HG03095 (cell line): ENCODE measurements at regions not wholly inside any gene's neighbourhood (a gene's known extent, or its start where the extent isn't known, plus 50 kb on each side); places are given as distances from the start of the nearest gene placed in this dataset.

ENCODE experiments used
- ATAC-seq: cut with Tn5 transposase; IDR thresholded peaks from one replicate; pipeline ENCODE4 v1.9.1; 2021; ENCODE audit warnings: moderate library complexity; ENCODE audit not compliant: unreplicated experiment

GRCh38 chr12:115407036-115407435 lies 723.1 kb upstream of the TBX3 start:
- ATAC-seq: no peak

GRCh38 chr12:115405471-115405860 lies 721.5 kb upstream of the TBX3 start:
- no peak for ATAC-seq

DNA sequence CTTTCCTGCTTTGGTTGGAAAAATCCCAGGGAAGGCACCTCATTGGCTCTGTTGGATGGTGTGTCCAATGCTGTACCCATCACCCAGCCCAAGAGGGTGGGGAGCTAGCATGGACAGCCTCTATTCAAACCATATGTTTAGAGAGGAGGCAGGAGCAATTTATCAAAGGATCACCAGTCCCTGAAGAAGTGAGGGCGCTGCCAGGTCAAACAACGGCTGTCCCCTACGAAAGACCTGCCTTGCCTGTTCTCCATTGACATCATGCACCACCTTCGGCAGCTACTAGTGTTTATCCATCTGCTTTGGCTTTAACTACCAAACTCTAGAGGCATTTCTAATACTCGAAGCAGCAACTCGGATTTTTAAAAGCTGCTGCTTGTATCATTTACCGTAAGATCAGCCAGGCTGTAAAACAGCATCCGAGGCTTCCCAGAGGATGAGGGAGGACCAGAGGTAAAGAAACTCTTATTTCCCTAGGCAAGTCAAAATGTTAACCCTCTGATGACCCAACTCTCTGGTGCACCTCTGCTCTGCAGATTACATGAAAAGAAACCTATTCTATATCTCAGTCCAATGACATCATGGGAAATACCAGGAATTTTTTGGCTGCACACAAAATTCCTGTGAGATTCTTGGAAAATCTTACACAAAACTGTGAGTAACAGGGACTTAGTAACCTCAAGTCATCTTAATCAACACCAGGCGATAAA lies 720.9 kb upstream of the TBX3 start:
- ATAC-seq: no peak

DNA sequence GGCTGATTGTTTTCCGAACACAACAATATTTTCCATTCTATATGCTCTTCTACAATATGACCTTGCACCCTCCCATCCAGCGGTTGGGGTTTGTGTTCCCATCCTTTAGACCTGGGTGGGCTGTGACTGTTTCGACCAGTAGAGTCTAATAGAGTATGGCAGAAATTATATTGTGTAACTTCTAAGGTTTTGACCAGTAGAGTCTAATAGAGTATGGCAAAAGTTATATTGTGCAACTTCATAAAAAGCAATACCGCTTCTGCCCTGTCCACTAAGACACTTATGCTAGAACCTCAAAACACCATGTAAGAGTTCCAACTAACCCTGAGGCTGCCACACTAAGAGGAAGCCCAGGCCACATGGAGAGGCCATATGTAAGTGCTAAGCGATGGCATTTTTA lies 719.7 kb upstream of the TBX3 start:
- no peak for ATAC-seq

- ATAC-seq: no peak
Measured at GRCh38 chr12:115403253-115403652, 719.3 kb upstream of the TBX3 start.

DNA sequence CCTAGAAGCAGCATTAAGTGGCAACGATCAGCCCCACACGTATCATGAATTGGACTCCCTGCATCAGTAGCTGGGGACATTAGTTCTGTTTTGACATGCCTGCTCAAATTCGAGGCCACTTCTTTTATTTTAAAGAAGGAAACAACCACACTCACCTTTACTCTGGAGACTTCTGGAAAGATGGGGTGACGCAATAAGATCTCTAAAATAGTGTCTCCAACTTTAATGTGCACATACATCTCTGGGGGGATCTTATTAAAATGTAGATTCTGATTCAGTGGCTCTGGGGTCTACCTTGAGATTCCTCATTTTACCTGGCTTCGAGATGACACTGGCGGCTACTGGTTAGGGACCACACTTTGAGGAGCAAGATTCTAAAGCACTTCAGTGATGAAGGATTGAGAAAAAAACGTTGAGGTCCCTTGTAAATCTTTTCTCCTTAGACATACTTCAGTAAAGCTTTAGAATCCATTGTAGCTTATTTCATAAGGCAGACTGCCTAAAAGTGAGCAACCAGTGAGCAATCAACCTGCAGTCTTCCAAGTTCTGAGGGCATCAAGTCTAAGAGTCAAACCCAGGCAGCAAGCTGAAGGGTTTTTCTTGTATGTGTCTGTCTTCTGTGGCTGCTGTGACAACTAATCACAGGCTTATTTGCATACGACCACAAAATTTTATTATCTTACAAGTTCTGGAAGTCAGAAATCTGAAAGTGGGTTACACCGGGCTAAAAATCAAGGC lies 718.6 kb upstream of the TBX3 start:
- no peak for ATAC-seq

GRCh38 chr12:115401761-115402160 lies 717.8 kb upstream of the TBX3 start:
- no peak for ATAC-seq

- ATAC-seq: no peak
Measured at GRCh38 chr12:115400011-115400410, 716.0 kb upstream of the TBX3 start.

DNA sequence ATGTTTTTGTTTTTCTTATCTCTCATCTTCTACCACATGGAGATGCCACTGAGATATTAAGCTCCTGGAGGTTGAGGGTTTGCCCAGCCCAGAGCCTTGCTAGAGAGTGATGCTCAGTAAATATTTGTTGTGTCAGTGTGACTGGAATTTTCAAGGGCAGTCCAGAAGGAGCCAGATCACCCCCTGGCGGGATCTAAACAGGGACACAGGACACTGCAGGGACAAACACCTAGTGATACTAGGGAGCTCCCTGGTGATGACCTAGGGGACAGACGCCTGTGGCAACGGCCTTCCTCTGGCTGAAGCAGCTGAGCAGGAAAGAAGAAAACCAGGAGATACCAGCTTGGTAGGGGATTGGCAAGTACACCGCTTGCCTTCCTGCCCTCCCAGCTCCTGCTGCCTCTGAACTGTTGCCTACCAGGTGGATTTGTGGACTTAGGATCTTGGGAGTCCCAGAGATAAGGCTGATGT lies 714.4 kb upstream of the TBX3 start:
- ATAC-seq: no peak

- no peak for ATAC-seq
Measured at GRCh38 chr12:115396567-115396966, 712.6 kb upstream of the TBX3 start.

DNA sequence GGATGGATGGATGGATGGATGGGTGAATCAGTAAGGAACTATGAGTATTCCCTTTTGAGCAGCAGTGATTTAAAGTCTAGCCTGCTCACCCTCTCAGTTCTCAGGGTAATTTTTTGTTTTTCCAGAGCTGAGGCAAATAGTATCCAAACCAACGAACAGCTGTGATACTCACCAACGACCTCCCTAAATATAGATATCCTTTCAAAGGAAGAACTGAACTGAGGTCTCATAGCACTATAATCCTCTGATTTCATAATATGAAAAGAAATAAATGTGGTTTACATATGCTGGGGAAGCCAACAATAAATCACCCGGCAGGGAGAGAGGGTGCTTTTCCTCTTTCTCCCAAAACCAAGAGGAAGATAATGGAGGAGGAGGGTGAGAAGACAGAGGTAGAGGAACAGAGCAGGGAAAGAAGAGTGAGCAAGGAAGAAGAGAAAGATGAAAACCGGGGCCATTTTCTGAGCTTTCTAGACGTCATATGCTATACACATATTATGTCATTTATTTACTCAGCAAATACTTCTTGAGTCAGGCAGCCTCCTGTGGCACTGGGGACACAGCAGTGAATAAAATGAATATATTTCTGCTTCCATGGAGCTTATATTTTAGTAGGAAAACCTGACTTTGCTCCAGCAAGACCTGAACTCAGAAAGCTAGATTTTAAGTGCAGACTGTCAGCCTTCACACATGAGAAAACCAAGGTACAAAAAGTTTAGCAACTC lies 710.7 kb upstream of the TBX3 start:
- no peak for ATAC-seq

- no peak for ATAC-seq
Measured at GRCh38 chr12:115388139-115388538, 704.2 kb upstream of the TBX3 start.

GRCh38 chr12:115387467-115387901 lies 703.5 kb upstream of the TBX3 start:
- no peak for ATAC-seq

- ATAC-seq: no peak
Measured at GRCh38 chr12:115386946-115387345, 703.0 kb upstream of the TBX3 start.

DNA sequence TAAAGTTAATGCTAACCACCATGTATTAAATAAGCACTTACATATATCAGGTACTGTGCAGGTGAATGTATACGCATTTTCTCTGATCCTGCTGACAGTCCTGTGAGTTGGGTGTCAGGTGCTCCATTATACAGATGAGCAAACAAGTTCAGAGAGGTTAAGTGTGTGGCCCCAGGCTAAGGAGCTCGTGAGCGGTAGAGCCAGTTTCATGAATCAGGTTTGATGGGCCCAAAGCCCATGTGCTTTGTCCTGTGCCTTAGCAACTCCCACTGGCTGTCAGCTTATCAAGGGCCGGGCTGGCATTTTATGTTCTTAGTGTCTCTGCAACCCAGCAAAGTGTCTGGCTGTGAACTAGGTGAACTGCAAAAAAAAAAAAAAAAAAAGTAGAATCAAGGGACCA lies 701.2 kb upstream of the TBX3 start:
- ATAC-seq: no peak

GRCh38 chr12:115384391-115384790 lies 700.4 kb upstream of the TBX3 start:
- ATAC-seq: no peak

- no peak for ATAC-seq
Measured at GRCh38 chr12:115383668-115384067, 699.7 kb upstream of the TBX3 start.

GRCh38 chr12:115382681-115383080 lies 698.7 kb upstream of the TBX3 start:
- no peak for ATAC-seq

DNA sequence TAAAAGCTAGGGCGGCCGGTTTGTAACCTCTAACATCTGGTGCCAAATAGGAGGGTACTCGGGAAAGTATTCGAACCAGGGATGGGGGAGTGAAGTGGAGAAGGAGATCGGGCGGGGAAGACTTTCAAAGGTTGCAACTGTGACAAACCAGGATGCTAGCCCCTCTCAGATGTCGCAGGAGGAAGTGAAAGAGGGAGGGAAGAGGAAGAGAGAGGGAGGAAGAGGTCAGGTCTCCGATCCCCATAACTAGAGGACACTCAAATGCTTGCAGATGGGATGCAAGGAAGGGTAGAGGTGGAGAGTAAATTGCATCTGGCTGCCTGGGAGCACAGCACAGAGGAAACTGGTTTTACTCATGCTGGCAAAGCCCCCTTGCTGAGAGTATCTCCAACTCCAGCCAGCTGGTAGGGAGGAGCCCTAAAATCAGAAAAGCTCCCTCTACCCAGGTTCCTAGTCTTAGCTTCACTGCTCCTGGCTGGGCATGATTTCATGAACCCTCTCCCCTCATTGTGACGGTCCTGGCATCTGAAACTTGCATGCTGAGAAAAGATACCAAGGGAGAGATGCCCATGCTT lies 696.7 kb upstream of the TBX3 start:
- no peak for ATAC-seq

DNA sequence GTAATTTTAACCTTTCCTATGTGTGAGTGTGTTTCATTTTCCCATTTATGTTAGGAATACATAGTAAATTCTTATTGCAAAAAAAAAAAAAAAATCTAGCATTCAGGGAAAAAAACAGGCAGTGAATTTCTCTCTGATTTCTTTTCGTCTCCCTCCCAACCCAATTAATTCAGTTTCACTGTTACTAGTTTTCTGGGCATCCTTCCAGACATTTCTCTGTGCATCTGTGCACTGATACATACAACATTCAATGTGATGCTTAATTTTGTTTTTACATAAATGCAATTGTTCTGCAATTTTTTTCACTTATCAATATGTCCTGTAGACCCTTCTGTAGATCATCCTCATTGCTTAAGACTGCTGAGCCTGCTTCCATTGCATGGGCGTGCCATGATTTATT lies 694.3 kb upstream of the TBX3 start:
- ATAC-seq: no peak

DNA sequence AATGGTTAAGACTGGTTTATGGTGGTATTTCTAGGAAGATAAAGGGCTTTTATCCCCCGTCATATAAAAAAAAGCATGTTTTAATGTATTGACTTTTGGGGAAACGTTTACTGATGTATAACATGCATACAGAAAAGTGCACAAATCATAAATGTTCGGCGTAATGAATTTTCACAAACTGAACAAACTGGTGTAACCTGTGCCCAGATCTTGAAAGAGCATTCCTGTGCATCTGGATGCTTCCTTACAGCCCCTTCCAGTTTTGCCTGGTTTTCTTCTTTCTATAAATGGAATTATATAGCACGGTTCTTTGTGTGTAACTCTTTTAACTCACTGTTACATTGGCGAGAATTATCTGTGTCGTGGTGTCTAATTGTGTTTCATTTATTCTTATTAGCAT lies 693.8 kb upstream of the TBX3 start:
- ATAC-seq: no peak
